HEK293 (cell line): ENCODE measurements at regions not wholly inside any gene's neighbourhood (a gene's known extent, or its start where the extent isn't known, plus 50 kb on each side); places are given as distances from the start of the nearest gene placed in this dataset.

Experiments used
- ATF2 ChIP-seq: fragments of 450-650 bp; formaldehyde crosslinking; IDR thresholded peaks from 2 replicates; pipeline ENCODE4 v1.5.1; 2016; ENCODE audit warnings: missing biosample characterization, missing genetic modification characterization, low read depth
- CTCF ChIP-seq: fragments of 450-650 bp; formaldehyde crosslinking; IDR thresholded peaks from 2 replicates; pipeline ENCODE4 v1.5.1; 2016; ENCODE audit warnings: missing biosample characterization, missing genetic modification characterization
- KLF16 ChIP-seq: fragments of 450-650 bp; formaldehyde crosslinking; IDR thresholded peaks from 2 replicates; pipeline ENCODE4 v1.5.1; 2017; ENCODE audit warnings: missing biosample characterization, missing genetic modification characterization
- MYNN ChIP-seq: fragments of 450-650 bp; formaldehyde crosslinking; IDR thresholded peaks from 2 replicates; pipeline ENCODE4 v1.5.1; 2016; ENCODE audit warnings: missing biosample characterization, missing genetic modification characterization, borderline replicate concordance
- OSR2 ChIP-seq: fragments of 450-650 bp; formaldehyde crosslinking; IDR thresholded peaks from 2 replicates; pipeline ENCODE4 v1.5.1; 2016; ENCODE audit warnings: missing biosample characterization, missing genetic modification characterization
- PBX3 ChIP-seq: sonication (generic); formaldehyde crosslinking; IDR thresholded peaks from 2 replicates; pipeline ENCODE4 v1.8.1; 2022; ENCODE audit warnings: mild to moderate bottlenecking, moderate library complexity, missing genetic modification reagents
- ZFHX2 ChIP-seq: fragments of 450-650 bp; formaldehyde crosslinking; conservative IDR thresholded peaks from 2 replicates; pipeline ENCODE4 v1.5.1; 2016; ENCODE audit warnings: missing biosample characterization, missing genetic modification characterization
- ZNF223 ChIP-seq: fragments of 450-650 bp; formaldehyde crosslinking; IDR thresholded peaks from 2 replicates; pipeline ENCODE4 v1.5.1; 2016; ENCODE audit warnings: missing biosample characterization, missing genetic modification characterization
- ZNF248 ChIP-seq: fragments of 450-650 bp; formaldehyde crosslinking; IDR thresholded peaks from 2 replicates; pipeline ENCODE4 v1.5.1; 2017; ENCODE audit warnings: missing biosample characterization, missing genetic modification characterization
- ZNF302 ChIP-seq: fragments of 450-650 bp; formaldehyde crosslinking; IDR thresholded peaks from 2 replicates; pipeline ENCODE4 v1.5.1; 2016; ENCODE audit warnings: missing biosample characterization, missing genetic modification characterization, low read depth
- ZNF518A ChIP-seq: fragments of 450-650 bp; formaldehyde crosslinking; conservative IDR thresholded peaks from 2 replicates; pipeline ENCODE4 v1.5.1; 2016; ENCODE audit warnings: low read depth, missing biosample characterization, missing genetic modification characterization
- ZNF785 ChIP-seq: fragments of 450-650 bp; formaldehyde crosslinking; IDR thresholded peaks from 2 replicates; pipeline ENCODE4 v1.5.1; 2016; ENCODE audit warnings: missing biosample characterization, missing genetic modification characterization

GRCh38 chr3:157590273-157590672 is 87.1 kb upstream of the VEPH1 start:
- TF ChIP-seq PBX3 (CRISPR knock-in tag) (no peak), ZNF785 (tag by site-specific recombination) (no peak), CTCF (no peak), OSR2 (tag by site-specific recombination) (no peak), MYNN (tag by site-specific recombination) (no peak), ATF2 (tag by site-specific recombination) (no peak), ZFHX2 (no peak), ZNF518A (tag by site-specific recombination) (no peak), ZNF223 (tag by site-specific recombination) (no peak), KLF16 (tag by site-specific recombination) (no peak), ZNF248 (tag by site-specific recombination) (no peak), ZNF302 (no peak)
